ENCODE measurements at regions not wholly inside any gene's neighbourhood (a gene's known extent, or its start where the extent isn't known, plus 50 kb on each side); places are given as distances from the start of the nearest gene placed in this dataset.

GRCh38 chr6:6775074-6775473, 186.6 kb downstream of the LY86 start:
- Mint-ChIP-seq H3K4me3 (no peak overlapping the region), H3K27ac (no peak overlapping the region), H3K4me1 (peaks cover 10% of the 10 kb centered on the region), H3K27me3 (ENCODE audit: low read depth in 3 of 3) (no peaks in the 10 kb centered on the region), H3K36me3 (peaks cover 23 to 47% of the 10 kb centered on the region in 2 donors), H3K9me3 (peaks cover 0 to 9% (median 0%) of the 10 kb centered on the region in 7 donors)
- H3K27me3 ChIP-seq (ENCODE audit: control insufficient read depth in 2 of 2, insufficient read depth in 2 of 2, low read length in 2 of 2): no peaks in the 10 kb centered on the region
- H3K36me3 ChIP-seq (replicated peaks in 1 of 2; ENCODE audit: control insufficient read depth in 1 of 2, insufficient read depth in 2 of 2, low read length in 2 of 2): peaks cover 0 to 15% of the 10 kb centered on the region in 2 donors
- H4K20me1 ChIP-seq (ENCODE audit: insufficient read depth, low read length): no peaks in the 10 kb centered on the region
- H3K4me3 ChIP-seq (replicated peaks in 1 of 3; ENCODE audit: low read depth in 2 of 3, low read length in 3 of 3): no peak overlapping the region
- no peak overlapping the region for H2AFZ ChIP-seq (ENCODE audit: insufficient read depth, low read depth, low read length, poor library complexity, severe bottlenecking)
- H3K79me2 ChIP-seq (ENCODE audit: insufficient read depth, low read length): no peaks in the 10 kb centered on the region
- no peak overlapping the region for H3K27ac ChIP-seq (ENCODE audit: low read depth in 1 of 2, low read length in 2 of 2)
- H3K9ac ChIP-seq (ENCODE audit: insufficient read depth, low read length, poor library complexity, severe bottlenecking): no peak overlapping the region
- no peak for TF ChIP-seq CTCF (IDR thresholded peaks at IDR 0.05)
- 93% methylated on average over 2 of the region's 3 CpGs for WGBS (ENCODE audit: insufficient coverage)
- H3K4me2 ChIP-seq (replicated peaks; ENCODE audit: extremely low read depth, low read length, poor library complexity, severe bottlenecking): no peak overlapping the region
- no peak for DNase-seq
- intact Hi-C loops (cut with micrococcal nuclease): no loop called here
- H3K9me3 ChIP-seq (replicated peaks in 1 of 2; ENCODE audit: control insufficient read depth in 1 of 2, insufficient read depth in 1 of 2, low read length in 2 of 2): no peaks in the 10 kb centered on the region
- H3K4me1 ChIP-seq (ENCODE audit: control insufficient read depth in 1 of 2, insufficient read depth in 2 of 2, low read length in 2 of 2): peaks cover 6 to 9% of the 10 kb centered on the region in 2 donors

GRCh38 chr6:6780231-6780630, 191.7 kb downstream of the LY86 start:
- H3K27ac Mint-ChIP-seq: no peak overlapping the region
- H2AFZ ChIP-seq (ENCODE audit: insufficient read depth, low read depth, low read length, poor library complexity, severe bottlenecking): no peak overlapping the region
- H4K20me1 ChIP-seq (ENCODE audit: insufficient read depth, low read length): no peaks in the 10 kb centered on the region
- no peak overlapping the region for H3K4me3 Mint-ChIP-seq
- peaks cover 0 to 4% (median 0%) of the 10 kb centered on the region in 7 donors for H3K9me3 Mint-ChIP-seq
- no peak overlapping the region for H3K27ac ChIP-seq (ENCODE audit: low read depth in 1 of 2, low read length in 2 of 2)
- WGBS (ENCODE audit: insufficient coverage): 96% methylated on average over 10 of the region's 10 CpGs
- H3K27me3 ChIP-seq (ENCODE audit: control insufficient read depth in 2 of 2, insufficient read depth in 2 of 2, low read length in 2 of 2): no peaks in the 10 kb centered on the region
- no peak overlapping the region for H3K4me2 ChIP-seq (replicated peaks; ENCODE audit: extremely low read depth, low read length, poor library complexity, severe bottlenecking)
- H3K36me3 ChIP-seq (replicated peaks in 1 of 2; ENCODE audit: control insufficient read depth in 1 of 2, insufficient read depth in 2 of 2, low read length in 2 of 2): peaks cover 0 to 27% of the 10 kb centered on the region in 2 donors
- no peaks in the 10 kb centered on the region for H3K9me3 ChIP-seq (replicated peaks in 1 of 2; ENCODE audit: control insufficient read depth in 1 of 2, insufficient read depth in 1 of 2, low read length in 2 of 2)
- no peaks in the 10 kb centered on the region for H3K4me1 Mint-ChIP-seq
- H3K27me3 Mint-ChIP-seq (ENCODE audit: low read depth in 3 of 3): no peaks in the 10 kb centered on the region
- no peak for DNase-seq
- no peaks in the 10 kb centered on the region for H3K4me1 ChIP-seq (ENCODE audit: control insufficient read depth in 1 of 2, insufficient read depth in 2 of 2, low read length in 2 of 2)
- intact Hi-C loops (cut with micrococcal nuclease): loop anchor here in 1 of 2 donors (10.0 kb wide), 1 partner anchor 465 kb away; no protein-coding TSS in a partner anchor
- H3K36me3 Mint-ChIP-seq: peaks cover 26 to 41% of the 10 kb centered on the region in 2 donors
- no peak overlapping the region for H3K4me3 ChIP-seq (replicated peaks in 1 of 3; ENCODE audit: low read depth in 2 of 3, low read length in 3 of 3)
- no peak for TF ChIP-seq CTCF (IDR thresholded peaks at IDR 0.05)
- no peaks in the 10 kb centered on the region for H3K79me2 ChIP-seq (ENCODE audit: insufficient read depth, low read length)
- H3K9ac ChIP-seq (ENCODE audit: insufficient read depth, low read length, poor library complexity, severe bottlenecking): no peak overlapping the region

All from CD14-positive monocyte (primary cell).